K562 (cell line): ENCODE measurements at regions not wholly inside any gene's neighbourhood (a gene's known extent, or its start where the extent isn't known, plus 50 kb on each side); places are given as distances from the start of the nearest gene placed in this dataset.

Source experiments
- ATAC-seq: fragments of 200-7000 bp; cut with Tn5 transposase; 3 replicates; pipeline ENCODE4 v1.9.1; 2020; ENCODE audit warnings: moderate library complexity
- BruUV-seq: library from RNA; stranded (reverse); fragments of 400-500 nt; replicated peaks from 2 replicates; lab custom pipeline; 2021; lab: Mats Ljungman, UMichigan
- CTCF ChIA-PET: fragments of 300-600 bp; formaldehyde crosslinking; extraction: SDS; loops from one replicate; lab custom pipeline; 2021; ENCODE audit warnings: low intra/inter-chr PET ratio; lab: Yijun Ruan, JAX
- POLR2A ChIA-PET: fragments of 300-600, 350-650 bp; sonication (Branson Sonifier 250); formaldehyde crosslinking; extraction: SDS; loops from one replicate; lab custom pipeline; 2021; ENCODE audit warnings: antibody characterized with exemption, inconsistent platforms; lab: Yijun Ruan, JAX
- DNase-seq, 4 experiments: peaks; one replicate each; pipeline versions ENCODE4 v3.0.0 to v3.0.0-alpha.2; 2011 to 2018; ENCODE audit warnings: low spot score in 3 of 4, mixed read lengths in 3 of 4; ENCODE audit errors: extremely low read depth in 1 of 4
- FAIRE-seq: peaks from 2 replicates; lab custom pipeline; 2011; peaks lifted over from hg19 to GRCh38; lab: Jason Lieb, UNC
- H2AFZ ChIP-seq: 2 replicates; pipeline ENCODE4 v1.6.0; 2011; ENCODE audit warnings: low read depth, low read length, control low read depth, inconsistent platforms
- H3K27ac ChIP-seq: fragments of 200-600 bp; 3 replicates; pipeline ENCODE4 v1.8.0; 2011; ENCODE audit warnings: low read depth, mild to moderate bottlenecking, control low read depth, inconsistent platforms, low read length, moderate library complexity, mixed read lengths; ENCODE audit errors: extremely low read depth
- H3K27me3 ChIP-seq, 2 experiments: fragments of 300-600 bp in 1 of 2; 2 replicates in 1 of 2; 3 replicates in 1 of 2; pipeline versions ENCODE4 v1.6.0 to v1.8.0; 2011; ENCODE audit warnings: inconsistent platforms in 2 of 2, low read length in 2 of 2, mild to moderate bottlenecking in 1 of 2, mixed read lengths in 1 of 2, moderate library complexity in 1 of 2; ENCODE audit not compliant: control insufficient read depth in 2 of 2, insufficient read depth in 2 of 2
- H3K36me3 ChIP-seq: fragments of 300-600 bp; 3 replicates; pipeline ENCODE4 v1.8.0; 2011; ENCODE audit warnings: mild to moderate bottlenecking, low read length, inconsistent platforms; ENCODE audit not compliant: control insufficient read depth, insufficient read depth
- H3K4me1 ChIP-seq, 2 experiments: fragments of 200-600 bp in 1 of 2; replicated peaks in 1 of 2; 2 replicates in 1 of 2; 3 replicates in 1 of 2; pipeline versions ENCODE4 v1.5.1 to v1.8.0; 2011; ENCODE audit warnings: inconsistent platforms in 2 of 2, low read length in 2 of 2, mild to moderate bottlenecking in 1 of 2, mixed read lengths in 1 of 2, moderate library complexity in 1 of 2; ENCODE audit not compliant: control insufficient read depth in 2 of 2, insufficient read depth in 2 of 2
- H3K4me2 ChIP-seq: 2 replicates; pipeline ENCODE4 v1.6.1; 2011; ENCODE audit warnings: low read length, control low read depth, inconsistent platforms, mixed read lengths; ENCODE audit not compliant: insufficient read depth
- H3K4me3 ChIP-seq: fragments of 200-600 bp; sonication (generic), shearing (Covaris generic); 2 replicates; pipeline ENCODE4 v1.5.1; 2016; ENCODE audit warnings: control low read depth, inconsistent platforms
- H3K79me2 ChIP-seq: fragments of 200-600 bp; 3 replicates; pipeline ENCODE4 v1.8.0; 2011; ENCODE audit warnings: low read length, inconsistent platforms; ENCODE audit not compliant: control insufficient read depth, insufficient read depth
- H3K9ac ChIP-seq, 2 experiments: 2 replicates each; pipeline versions ENCODE4 v1.6.0 to v1.6.1; 2011; ENCODE audit warnings: low read depth in 2 of 2, low read length in 2 of 2, control low read depth in 1 of 2, inconsistent platforms in 1 of 2, mild to moderate bottlenecking in 1 of 2, mixed read lengths in 1 of 2; ENCODE audit not compliant: insufficient read depth in 1 of 2
- H3K9me1 ChIP-seq: one replicate; pipeline ENCODE4 v1.6.0; 2011; ENCODE audit warnings: inconsistent platforms, mild to moderate bottlenecking, low read length, moderate library complexity; ENCODE audit not compliant: control insufficient read depth, insufficient read depth
- H3K9me3 ChIP-seq: replicated peaks from 2 replicates; pipeline ENCODE4 v1.5.1; 2011; ENCODE audit warnings: low read depth, low read length, inconsistent platforms; ENCODE audit not compliant: control insufficient read depth, insufficient read depth
- H4K20me1 ChIP-seq: replicated peaks from 2 replicates; pipeline ENCODE4 v1.6.1; 2011; ENCODE audit warnings: low read length, inconsistent platforms, mixed read lengths; ENCODE audit not compliant: control insufficient read depth, insufficient read depth
- HNRNPLL ChIP-seq: fragments of 200-400 bp; formaldehyde crosslinking; IDR thresholded peaks from 2 replicates; pipeline ENCODE4 v1.6.1; 2017; ENCODE audit warnings: low read length, low read depth, mild to moderate bottlenecking; ENCODE audit not compliant: poor library complexity, severe bottlenecking
- JUNB ChIP-seq: fragments of 450-650 bp; formaldehyde crosslinking; conservative IDR thresholded peaks from 2 replicates; pipeline ENCODE4 v1.4.0; 2020; ENCODE audit warnings: mild to moderate bottlenecking
- MECOM ChIP-seq: fragments of 250-450 bp; sonication (Bioruptor Pico); IDR thresholded peaks from 2 replicates; pipeline ENCODE4 v1.8.0; 2022; ENCODE audit warnings: inconsistent platforms
- PHB2 ChIP-seq: fragments of 450-650 bp; IDR thresholded peaks from 2 replicates; pipeline ENCODE4 v1.6.1; 2017; ENCODE audit warnings: low read depth
- PHF20 ChIP-seq: fragments of 450-650 bp; IDR thresholded peaks from 2 replicates; pipeline ENCODE4 v1.6.1; 2018; ENCODE audit not compliant: partially characterized antibody
- RBM34 ChIP-seq: fragments of 200-400 bp; formaldehyde crosslinking; IDR thresholded peaks from 2 replicates; pipeline ENCODE4 v1.6.1; 2018; ENCODE audit warnings: low read length, borderline replicate concordance; ENCODE audit not compliant: insufficient read depth
- SMAD3 ChIP-seq: fragments of 450-650 bp; formaldehyde crosslinking; conservative IDR thresholded peaks from 2 replicates; pipeline ENCODE4 v1.4.0; 2020; ENCODE audit warnings: mild to moderate bottlenecking
- SREBF2 ChIP-seq: sonication (generic); formaldehyde crosslinking; IDR thresholded peaks from 2 replicates; pipeline ENCODE4 v1.4.0; 2020; ENCODE audit warnings: mild to moderate bottlenecking, missing genetic modification reagents
- TGIF2 ChIP-seq: sonication (generic); formaldehyde crosslinking; IDR thresholded peaks from 2 replicates; pipeline ENCODE4 v1.8.1; 2022; ENCODE audit warnings: mild to moderate bottlenecking, missing genetic modification reagents, moderate library complexity
- ZFP1 ChIP-seq: fragments of 450-650 bp; formaldehyde crosslinking; IDR thresholded peaks from 2 replicates; pipeline ENCODE4 v1.4.0; 2020; ENCODE audit warnings: mild to moderate bottlenecking, mixed read lengths
- ZFP30 ChIP-seq: fragments of 250-450 bp; sonication (Bioruptor Pico); IDR thresholded peaks from 2 replicates; pipeline ENCODE4 v1.8.0; 2022; ENCODE audit warnings: moderate library complexity, mild to moderate bottlenecking, inconsistent platforms, borderline replicate concordance
- WGBS: fragments of 100-300 bp; shearing (Covaris generic); methylation state at CpG from one replicate; pipeline ENCODE4 v1.1.6; 2016; ENCODE audit warnings: low coverage, mixed read lengths; ENCODE audit not compliant: insufficient coverage; ENCODE audit errors: missing lambda C conversion rate; 5-methylcytosine and 5-hydroxymethylcytosine counted together
- in situ Hi-C: fragments of 300-500 bp; cut with MboI; formaldehyde crosslinking; loops from 4 replicates; pipeline ENCODE4 v1.15.0; 2018; ENCODE audit warnings: inconsistent platforms, mixed read lengths
- intact Hi-C: fragments of 100-400 bp; cut with micrococcal nuclease; formaldehyde crosslinking; loops from 2 replicates; pipeline ENCODE4 v1.14.2; 2022

GRCh38 chr9:102273952-102274351 lies 535.5 kb upstream of the GRIN3A start:
- H3K27ac ChIP-seq = no peak overlapping the region
- no peak for DNase-seq
- no peak for TF ChIP-seq MECOM (CRISPR knock-in tag)
- no peak for TF ChIP-seq ZFP30
- no peak for TF ChIP-seq PHF20
- TF ChIP-seq RBM34 = no peak
- TF ChIP-seq ZFP1 (CRISPR knock-in tag) = no peak
- TF ChIP-seq SMAD3 (CRISPR knock-in tag) = no peak
- TF ChIP-seq JUNB (CRISPR knock-in tag) = no peak
- no peaks in the 10 kb centered on the region for H3K9me3 ChIP-seq
- no peak for FAIRE-seq
- H3K4me2 ChIP-seq = no peak overlapping the region
- no peak overlapping the region for H2AFZ ChIP-seq
- ChIA-PET POLR2A (interaction anchor here (0.5 kb wide), 1 partner anchor 378 kb away, joined by 3 read pairs; no protein-coding TSS in a partner anchor), CTCF (no interaction called here)
- ATAC-seq = no peak
- no peak overlapping the region for H3K9ac ChIP-seq
- no peak overlapping the region for H3K4me3 ChIP-seq
- H3K4me1 ChIP-seq = no peaks in the 10 kb centered on the region
- WGBS = 0% methylated on average over 2 of the region's 2 CpGs
- no peaks in the 10 kb centered on the region for H4K20me1 ChIP-seq
- in situ Hi-C loops (no loop called here), intact Hi-C loops (no loop called here)
- no peaks in the 10 kb centered on the region for H3K27me3 ChIP-seq
- no peaks in the 10 kb centered on the region for H3K9me1 ChIP-seq
- no peaks in the 10 kb centered on the region for H3K36me3 ChIP-seq
- no peaks in the 10 kb centered on the region for H3K79me2 ChIP-seq
- BruUV-seq = no TSS peak

DNA sequence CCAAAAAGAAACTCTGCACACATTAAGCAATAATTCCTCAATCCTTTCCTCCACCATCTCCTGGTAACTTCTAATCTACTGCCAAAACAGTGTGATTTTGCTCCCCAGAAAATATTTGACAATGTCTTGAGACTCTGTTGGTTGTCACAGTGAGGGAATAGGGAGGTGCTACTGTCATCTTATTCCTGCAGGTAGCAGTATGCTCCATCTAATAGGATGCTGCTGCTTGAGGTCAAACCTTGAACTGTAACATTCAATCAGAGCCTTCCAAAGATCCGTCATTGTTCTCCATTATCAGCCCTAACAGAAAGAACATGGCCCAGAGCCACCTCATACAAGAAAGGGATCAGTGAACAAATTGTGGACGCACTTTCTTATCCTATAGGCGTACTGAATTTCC lies 514.7 kb upstream of the GRIN3A start:
- in situ Hi-C loops (no loop called here), intact Hi-C loops (no loop called here)
- no peaks in the 10 kb centered on the region for H3K27me3 ChIP-seq
- no peaks in the 10 kb centered on the region for H3K36me3 ChIP-seq
- H3K9me3 ChIP-seq = no peaks in the 10 kb centered on the region
- no TSS peak for BruUV-seq
- DNase-seq (no peak), ATAC-seq (no peak), FAIRE-seq (no peak)
- H3K4me3 ChIP-seq = no peak overlapping the region
- no peaks in the 10 kb centered on the region for H3K9me1 ChIP-seq
- no peaks in the 10 kb centered on the region for H3K79me2 ChIP-seq
- H3K9ac ChIP-seq = no peak overlapping the region
- CTCF ChIA-PET = no interaction called here
- POLR2A ChIA-PET = no interaction called here
- H2AFZ ChIP-seq = no peak overlapping the region
- H3K27ac ChIP-seq = no peak overlapping the region
- H3K4me2 ChIP-seq = no peak overlapping the region
- 6% methylated on average over 3 of the region's 3 CpGs for WGBS
- no peaks in the 10 kb centered on the region for H4K20me1 ChIP-seq
- no peaks in the 10 kb centered on the region for H3K4me1 ChIP-seq
- TF ChIP-seq HNRNPLL = no peak
- no peak for TF ChIP-seq TGIF2
- no peak for TF ChIP-seq PHB2
- TF ChIP-seq SREBF2 = no peak
